ENCODE measurements at regions not wholly inside any gene's neighbourhood (a gene's known extent, or its start where the extent isn't known, plus 50 kb on each side); places are given as distances from the start of the nearest gene placed in this dataset.
"Not testable (repeated sequence)": the region's sequence is repeated elsewhere in the genome, so short reads cannot be mapped to it uniquely, and the experiment has no call there.

DNA sequence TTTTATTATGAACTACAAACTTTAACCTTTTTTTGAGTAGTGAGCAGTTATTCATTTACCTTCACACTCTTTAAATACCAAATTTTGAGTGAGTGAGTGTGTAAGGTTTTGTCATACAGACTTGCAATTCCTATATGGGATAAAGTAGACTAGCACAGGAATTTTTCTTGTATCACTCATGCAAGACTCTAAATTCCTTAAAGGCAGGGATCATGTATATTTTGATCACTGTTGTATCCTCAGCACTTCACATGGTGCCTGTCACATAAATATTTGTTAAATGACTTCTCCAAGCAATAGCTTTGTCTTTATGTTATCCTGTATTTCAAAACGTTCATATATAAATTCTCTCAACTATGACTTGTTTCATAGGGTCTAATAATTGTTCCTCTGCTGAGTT, 119.1 kb upstream of the NBPF19 start:
- not testable (repeated sequence) for DNase-seq (ENCODE audit: low read depth, low spot score)

DNA sequence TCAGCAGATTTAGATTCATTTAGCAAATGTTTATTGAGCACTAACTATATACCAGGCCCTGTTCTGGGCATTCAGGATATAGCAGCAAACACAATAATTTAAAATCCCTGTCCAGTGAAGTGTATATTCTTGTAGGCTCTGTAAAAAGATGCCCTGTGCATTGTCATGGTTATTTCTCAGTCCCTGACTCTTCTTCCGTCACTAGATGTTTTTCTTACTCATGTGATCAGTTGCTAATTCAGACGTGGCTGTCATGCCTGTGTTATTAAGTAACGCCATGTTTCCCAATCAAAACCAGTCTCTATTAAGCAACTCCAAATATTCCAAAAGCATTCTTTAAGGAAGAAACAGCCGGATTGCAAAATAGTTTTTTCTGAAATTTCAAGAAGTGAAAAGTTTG, 118.7 kb upstream of the NBPF19 start:
- not testable (repeated sequence) for DNase-seq (ENCODE audit: low read depth, low spot score)

DNA sequence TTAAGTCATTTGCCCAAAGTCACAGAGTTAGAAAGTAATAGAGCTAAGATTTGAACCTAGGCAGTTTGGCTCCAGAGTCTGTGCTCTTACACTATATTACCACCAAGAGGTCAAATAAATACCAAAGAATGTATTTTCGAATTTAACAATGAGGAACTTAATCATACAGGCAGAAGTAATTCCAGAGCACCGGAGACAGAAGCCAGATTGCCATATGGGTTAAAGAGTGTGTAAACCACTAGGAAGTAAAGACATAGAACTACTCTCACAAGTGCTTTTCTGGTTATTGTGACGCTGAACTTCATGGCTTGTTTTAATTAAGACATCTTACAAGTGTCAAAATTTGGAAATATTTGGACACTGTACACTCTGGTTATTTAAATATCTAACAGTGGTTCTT, 114.5 kb upstream of the NBPF19 start:
- not testable (repeated sequence) for DNase-seq (ENCODE audit: low read depth, low spot score)

DNA sequence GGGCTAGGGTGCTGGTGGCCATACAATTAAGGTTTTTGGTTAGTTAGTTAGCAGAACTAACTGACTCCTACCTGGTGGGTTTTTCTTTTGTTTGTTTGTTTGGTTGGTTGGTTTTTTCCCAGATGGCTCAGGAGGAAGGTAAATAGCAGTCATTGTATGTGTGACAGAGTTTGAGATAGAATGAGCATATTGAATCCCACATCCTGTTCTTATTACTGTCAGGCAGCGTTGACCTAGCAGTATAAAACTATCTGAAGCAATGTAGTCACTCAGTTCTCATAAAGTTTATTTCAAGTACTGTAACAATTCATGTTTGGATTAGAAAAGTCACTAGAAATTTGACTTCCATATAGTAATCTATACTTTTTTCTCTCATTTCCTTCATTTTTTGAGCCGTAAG, 113.5 kb upstream of the NBPF19 start:
- DNase-seq (ENCODE audit: low read depth, low spot score): not testable (repeated sequence)

DNA sequence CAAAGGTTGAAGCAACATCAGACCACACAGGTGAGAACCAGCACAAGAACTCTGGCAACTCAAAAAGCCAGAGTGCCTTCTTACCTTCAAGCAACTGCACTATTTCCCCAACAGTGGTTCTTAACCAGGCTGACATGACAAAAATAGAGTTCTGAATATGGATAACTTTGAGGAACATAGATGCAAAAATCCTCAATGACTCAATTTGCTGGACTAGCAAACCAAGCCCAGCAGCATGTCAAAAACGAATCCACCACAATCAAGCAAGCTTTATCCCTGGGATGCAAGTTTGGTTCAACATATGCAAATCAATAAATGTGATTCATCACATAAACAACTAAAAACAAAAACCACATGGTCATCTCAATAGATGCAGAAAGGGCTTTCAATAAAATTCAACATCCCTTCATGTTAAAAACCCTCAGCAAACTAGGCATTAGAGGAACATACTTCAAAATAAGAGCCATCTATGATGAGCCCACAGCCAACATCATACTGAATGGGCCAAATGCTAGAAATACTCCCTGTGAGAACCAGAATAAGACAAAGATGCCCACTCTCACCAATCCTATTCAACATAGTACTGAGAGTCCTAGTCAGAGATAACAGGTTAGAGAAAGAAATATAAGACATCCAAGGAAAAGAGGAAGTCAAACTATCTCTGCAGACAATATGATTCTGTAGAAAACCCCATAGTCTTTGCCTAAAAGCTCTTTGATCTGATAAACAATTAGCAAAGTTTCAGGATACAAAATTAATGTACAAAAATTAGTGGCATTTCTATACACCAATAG, 110.5 kb upstream of the NBPF19 start:
- not testable (repeated sequence) for DNase-seq (ENCODE audit: low read depth, low spot score)

DNA sequence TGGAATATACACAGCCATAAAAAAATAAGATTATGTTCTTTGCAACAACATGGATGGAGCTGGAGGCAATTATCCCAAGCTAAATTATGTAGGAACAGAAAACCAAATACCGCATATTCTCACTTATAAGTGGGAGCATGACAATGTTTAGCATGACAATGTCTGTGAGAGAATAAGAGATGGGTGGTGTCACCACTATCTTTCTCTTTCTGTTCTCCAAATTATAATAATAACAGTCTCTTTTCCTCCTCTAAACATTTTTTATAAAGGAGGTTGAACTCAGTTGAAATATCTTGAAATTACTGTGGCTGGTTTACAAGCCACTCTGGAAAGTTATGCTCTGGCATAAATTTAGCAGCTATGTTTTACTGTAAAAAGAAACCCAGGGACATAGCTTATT, 108.4 kb upstream of the NBPF19 start:
- DNase-seq (ENCODE audit: low read depth, low spot score): not testable (repeated sequence)

DNA sequence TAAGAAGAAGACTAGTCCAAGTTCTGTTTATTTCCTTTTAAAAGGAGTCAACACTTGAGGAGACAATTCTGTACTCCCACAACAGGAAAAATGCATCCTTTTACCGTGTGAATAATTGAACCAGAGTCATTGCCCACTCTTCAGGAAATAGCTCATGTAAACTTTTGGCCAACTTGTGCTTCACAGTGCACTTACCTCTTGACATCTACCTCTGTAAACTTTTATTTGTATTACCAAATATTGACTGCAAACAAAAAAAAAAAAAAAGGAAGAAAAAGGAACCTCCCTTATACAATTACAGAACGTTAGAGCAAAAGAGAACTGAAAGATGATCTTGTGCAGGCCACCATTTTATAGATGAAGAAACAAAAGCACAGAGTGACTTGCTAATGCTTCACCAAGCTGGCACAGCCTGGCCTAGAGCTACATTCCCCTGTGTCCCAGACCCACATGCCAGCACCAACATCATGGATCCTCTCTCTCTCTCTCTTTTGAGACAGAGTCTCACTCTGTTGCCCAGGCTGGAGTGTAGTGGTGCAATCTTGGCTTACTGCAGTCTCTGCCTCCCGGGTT, 107.3 kb upstream of the NBPF19 start:
- not testable (repeated sequence) for DNase-seq (ENCODE audit: low read depth, low spot score)

DNA sequence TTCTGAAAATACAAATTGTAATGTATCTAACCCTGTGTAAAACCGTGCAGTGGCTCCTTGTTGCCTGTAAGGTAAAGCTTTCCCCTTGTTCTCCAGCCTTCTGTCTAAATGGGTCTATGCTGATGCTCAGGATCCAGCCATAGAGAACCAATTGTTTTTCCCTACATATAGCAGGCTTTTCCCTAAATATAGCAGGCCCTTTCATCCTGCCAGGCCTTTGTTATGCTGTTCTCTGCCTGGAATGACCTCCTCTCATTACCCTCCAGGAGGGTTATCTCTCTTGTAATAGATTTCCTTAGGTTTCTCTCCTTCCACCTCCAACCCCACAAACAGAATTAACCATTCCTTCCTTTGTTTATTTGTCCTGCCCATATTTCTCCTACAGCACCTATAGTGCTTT, 106.5 kb upstream of the NBPF19 start:
- DNase-seq (ENCODE audit: low read depth, low spot score): peak; percentile 8

DNA sequence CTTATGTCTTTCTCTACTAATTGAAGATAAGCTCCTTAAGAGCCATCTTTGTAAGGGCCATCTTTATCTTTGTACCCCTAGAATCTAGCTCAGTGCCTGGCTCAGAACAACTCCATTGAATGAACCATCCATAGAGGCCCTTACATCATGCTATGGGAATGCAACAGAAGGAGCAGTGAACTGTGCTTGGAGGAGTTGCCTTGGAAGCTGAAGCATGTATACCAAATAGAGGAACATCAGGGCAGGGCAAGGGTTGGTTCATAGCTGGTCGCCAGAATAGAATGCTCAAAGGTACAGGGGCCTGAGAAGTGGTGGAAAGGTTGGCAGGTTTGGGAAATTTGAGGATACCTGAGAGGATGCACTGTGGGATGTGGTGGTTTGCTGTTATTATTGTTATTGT, 105.8 kb upstream of the NBPF19 start:
- not testable (repeated sequence) for DNase-seq (ENCODE audit: low read depth, low spot score)

DNA sequence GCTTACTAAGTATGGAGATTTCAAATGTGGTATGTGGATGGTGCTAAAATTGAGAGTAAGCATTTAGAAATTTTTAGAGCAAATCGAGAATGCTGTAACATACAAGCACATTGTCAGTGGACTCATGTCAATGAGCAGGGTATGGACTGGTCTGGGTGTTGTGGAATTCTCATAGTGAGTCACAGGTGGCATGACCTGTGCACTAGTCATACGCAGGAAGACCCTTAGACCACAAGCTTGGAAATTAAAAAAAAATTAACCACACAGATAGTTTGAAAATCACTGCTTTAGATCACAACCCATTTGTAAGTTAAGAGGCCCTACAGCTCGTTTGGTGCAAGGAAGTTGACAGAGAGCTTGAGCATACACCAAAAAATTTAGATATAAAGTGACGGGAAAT, 102.9 kb upstream of the NBPF19 start:
- not testable (repeated sequence) for DNase-seq (ENCODE audit: low read depth, low spot score)

DNA sequence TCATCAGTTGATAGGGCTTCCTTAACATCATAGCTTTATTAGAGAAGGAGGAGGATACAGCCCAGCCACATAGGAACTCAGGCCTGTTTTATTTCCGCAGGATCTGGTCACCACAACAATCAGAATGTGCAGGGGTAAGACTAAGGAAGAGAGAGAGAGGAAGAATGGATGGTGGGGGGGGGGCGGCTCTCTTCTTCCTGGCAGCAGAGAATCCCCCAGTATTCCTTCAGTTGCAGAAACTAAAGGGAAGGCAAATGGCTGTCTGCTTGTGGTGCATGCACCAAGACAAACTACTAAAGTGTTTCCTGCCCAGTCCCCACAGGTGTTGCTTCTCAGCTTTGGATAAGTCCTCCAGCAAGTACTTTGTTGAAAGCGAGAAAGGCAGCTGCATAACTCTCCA, 96.4 kb upstream of the NBPF19 start:
- DNase-seq (ENCODE audit: low read depth, low spot score): not testable (repeated sequence)

DNA sequence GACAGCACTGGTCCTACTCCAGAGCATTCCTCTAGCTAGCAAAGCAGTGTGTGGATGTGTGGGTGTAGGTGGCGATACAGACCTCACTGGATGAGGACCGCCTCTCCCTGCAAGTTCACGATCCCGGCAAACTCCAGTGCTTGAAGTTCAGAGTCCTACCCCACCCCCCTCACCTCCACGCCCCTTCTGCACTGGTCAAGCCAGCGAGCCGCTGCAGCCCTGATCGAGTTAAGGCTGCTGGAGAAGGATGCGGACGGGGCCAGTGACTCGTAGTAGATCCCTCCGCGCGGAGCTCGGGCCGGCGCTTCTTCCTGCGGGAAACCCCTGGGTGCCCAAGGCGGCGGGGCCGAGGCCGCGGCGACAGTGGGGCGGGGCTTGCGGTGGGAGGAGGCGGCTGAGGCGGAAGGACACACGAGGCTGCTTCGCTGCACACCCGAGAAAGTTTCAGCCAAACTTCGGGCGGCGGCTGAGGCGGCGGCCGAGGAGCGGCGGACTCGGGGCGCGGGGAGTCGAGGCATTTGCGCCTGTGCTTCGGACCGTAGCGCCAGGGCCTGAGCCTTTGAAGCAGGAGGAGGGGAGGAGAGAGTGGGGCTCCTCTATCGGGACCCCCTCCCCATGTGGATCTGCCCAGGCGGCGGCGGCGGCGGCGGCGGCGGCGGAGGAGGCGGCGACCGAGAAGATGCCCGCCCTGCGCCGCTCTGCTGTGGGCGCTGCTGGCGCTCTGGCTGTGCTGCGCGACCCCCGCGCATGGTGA, 84.5 kb upstream of the NBPF19 start:
- DNase-seq (ENCODE audit: low read depth, low spot score): peak; percentile 88

DNA sequence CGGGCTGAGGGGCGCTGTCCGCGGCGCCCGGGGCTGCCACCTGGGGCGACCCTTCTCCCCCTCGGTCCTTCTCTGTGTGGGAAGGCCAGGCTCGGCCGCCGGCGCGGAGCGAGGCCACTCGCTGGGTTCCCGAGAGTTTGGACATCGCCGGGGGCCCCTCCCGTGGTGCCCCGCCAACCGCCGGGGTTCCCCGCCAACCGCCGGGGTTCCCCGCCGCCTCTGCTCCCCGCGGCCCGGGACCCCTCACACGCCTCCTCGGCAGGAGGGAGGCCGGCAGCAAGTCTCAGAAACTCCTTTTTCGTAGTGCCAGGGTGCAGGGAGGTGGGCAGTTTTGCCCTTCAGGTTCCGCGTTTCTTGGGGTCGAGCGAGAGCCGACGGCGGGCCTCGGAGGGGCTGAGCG, 83.9 kb upstream of the NBPF19 start:
- DNase-seq (ENCODE audit: low read depth, low spot score): not testable (repeated sequence)

DNA sequence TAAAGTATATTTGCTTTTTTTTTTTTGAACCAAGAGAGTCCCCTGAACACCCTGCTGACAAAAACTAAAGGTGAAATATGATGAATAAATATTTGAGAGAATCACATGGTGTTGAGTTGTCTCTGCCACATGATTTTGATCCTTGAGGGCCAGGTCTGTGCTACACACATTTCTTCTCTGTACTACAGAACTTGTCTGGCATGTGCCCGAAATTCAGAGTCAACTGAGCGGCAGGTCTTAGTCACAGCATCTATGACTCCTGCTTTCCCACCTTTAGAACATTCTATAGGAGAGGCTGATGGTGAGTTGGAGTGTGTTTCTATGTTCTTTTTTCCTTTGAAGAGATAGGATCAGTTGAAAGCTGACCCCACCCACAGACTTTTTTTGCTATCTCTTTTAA, 79.0 kb upstream of the NBPF19 start:
- not testable (repeated sequence) for DNase-seq (ENCODE audit: low read depth, low spot score)

DNA sequence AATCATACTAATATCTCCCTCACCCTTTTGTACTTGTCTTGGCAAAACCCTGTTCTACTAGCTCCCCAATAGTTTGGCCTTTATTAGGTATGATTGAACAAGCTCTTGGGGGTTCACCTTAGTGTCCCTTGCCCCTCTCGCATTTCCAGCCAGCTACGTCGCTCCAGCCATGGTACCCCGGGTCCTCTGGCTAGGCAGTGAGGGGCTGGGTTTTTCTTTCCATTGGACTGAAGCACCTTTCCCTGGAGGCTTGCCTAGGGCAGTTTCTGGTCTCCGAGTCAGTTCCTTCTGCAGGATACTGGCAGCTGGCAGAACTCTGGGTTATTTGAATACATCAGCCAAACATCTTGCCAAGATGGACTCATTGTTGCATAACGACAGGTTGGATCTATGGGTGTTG, 76.3 kb upstream of the NBPF19 start:
- peak; percentile 1 for DNase-seq (ENCODE audit: low read depth, low spot score)

DNA sequence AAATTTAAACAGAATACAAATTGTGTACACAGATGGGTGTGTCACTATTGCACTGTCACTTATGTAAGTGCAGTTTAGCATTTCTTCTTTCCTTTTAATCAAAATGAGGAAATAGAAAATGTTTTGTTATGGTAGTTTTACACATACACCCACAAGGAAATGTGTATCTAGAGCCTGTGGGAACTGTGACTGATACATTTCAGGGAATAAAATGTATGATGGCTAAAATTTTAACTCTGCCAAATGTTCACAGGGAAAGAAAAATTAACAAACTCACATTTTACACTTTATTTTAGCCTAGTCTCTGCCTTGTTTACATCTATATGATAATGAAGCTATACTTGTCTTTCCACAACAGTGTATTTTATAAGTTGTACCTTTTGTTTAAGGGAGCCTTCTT, 66.4 kb upstream of the NBPF19 start:
- DNase-seq (ENCODE audit: low read depth, low spot score): not testable (repeated sequence)

DNA sequence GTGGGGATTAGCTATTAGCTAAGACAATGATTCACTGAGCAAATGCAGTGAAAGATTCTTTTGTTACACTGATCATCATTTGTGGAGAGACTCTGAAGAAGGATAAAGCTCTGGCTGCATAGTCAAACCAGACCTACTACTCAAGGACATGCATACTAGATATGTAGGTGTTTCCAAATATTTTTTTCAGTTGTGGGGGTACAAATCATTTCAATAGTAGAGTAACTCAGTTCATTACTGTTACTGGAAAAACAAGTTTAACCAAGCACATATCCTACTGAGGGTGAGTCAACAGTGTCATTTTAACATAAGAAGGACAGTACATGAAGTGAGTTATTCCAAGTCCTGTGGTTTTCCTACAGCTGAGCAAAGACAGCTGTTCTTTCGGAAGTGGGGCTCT, 59.5 kb upstream of the NBPF19 start:
- DNase-seq (ENCODE audit: low read depth, low spot score): not testable (repeated sequence)

DNA sequence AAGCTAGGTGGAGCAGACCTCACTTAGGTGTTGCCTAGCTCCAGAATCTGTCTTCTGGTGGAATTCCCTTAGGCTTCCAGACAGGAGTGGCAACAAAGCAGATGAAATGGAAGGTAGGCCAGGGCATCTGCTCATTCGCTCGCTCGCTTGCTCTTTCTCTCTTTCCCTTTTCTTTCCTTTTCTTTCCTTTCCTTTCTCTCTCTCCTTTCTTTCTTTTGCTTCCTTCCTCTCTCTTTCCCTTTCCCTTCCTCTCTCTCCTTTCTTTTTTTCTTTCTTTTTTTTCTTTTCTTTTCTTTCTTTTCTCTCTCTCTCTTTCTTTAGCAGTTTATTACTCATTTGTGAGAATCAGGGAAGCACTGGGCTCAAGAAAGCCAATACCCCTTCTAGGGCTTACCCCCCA, 56.1 kb upstream of the NBPF19 start:
- not testable (repeated sequence) for DNase-seq (ENCODE audit: low read depth, low spot score)

DNA sequence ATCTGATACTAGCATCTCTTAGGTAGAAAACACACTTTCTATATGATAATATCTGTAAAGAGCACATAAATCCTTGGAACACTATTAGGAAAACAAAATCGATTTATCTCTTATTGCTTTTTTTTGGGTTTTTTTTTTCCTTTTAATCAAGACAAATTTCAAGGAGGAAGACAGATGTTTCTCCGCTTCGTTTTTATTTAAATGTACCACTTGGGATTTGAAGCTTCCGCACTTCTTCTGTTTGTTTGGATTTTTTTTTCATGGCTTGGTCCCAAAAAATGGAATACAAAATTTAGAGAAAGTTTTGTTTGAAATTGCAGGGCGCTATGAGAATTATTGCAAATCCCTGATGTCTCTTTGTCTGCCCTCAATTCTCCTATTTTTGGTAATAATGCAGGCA, 51.7 kb upstream of the NBPF19 start:
- DNase-seq (ENCODE audit: low read depth, low spot score): not testable (repeated sequence)

Measured in ELF-1 (cell line).